ENCODE measurements at regions not wholly inside any gene's neighbourhood (a gene's known extent, or its start where the extent isn't known, plus 50 kb on each side); places are given as distances from the start of the nearest gene placed in this dataset.

GRCh38 chr2:217371781-217372213 is 511.9 kb upstream of the TNP1 start:
- Histone ChIP-seq H3K27ac (ENCODE audit: low read length) (no peak overlapping the region), H3K27me3 (ENCODE audit: low read length) (no peaks in the 10 kb centered on the region), H3K4me2 (ENCODE audit: low read depth, low read length, poor library complexity, severe bottlenecking) (no peak overlapping the region), H4K20me1 (ENCODE audit: insufficient read depth, low read depth, low read length) (no peaks in the 10 kb centered on the region), H3K4me3 (ENCODE audit: low read length) (no peak overlapping the region), H3K36me3 (ENCODE audit: insufficient read depth, low read length) (no peaks in the 10 kb centered on the region), H3K79me2 (ENCODE audit: low read length) (no peaks in the 10 kb centered on the region), H3K9me2 (replicated peaks; ENCODE audit: insufficient read depth, low read length) (no peaks in the 10 kb centered on the region), H3K9me3 (ENCODE audit: low read length) (no peaks in the 10 kb centered on the region), H3K9ac (ENCODE audit: low read length) (no peak overlapping the region), H2AFZ (ENCODE audit: low read length) (no peak overlapping the region), H3K4me1 (ENCODE audit: low read length) (no peaks in the 10 kb centered on the region)
- no peak for DNase-seq

- Histone ChIP-seq H3K4me1 (ENCODE audit: low read length) (no peaks in the 10 kb centered on the region), H3K4me3 (ENCODE audit: low read length) (no peak overlapping the region), H3K79me2 (ENCODE audit: low read length) (no peaks in the 10 kb centered on the region), H3K9ac (ENCODE audit: low read length) (no peak overlapping the region), H3K27ac (ENCODE audit: low read length) (no peak overlapping the region), H4K20me1 (ENCODE audit: insufficient read depth, low read depth, low read length) (no peaks in the 10 kb centered on the region), H3K9me3 (ENCODE audit: low read length) (no peaks in the 10 kb centered on the region), H2AFZ (ENCODE audit: low read length) (no peak overlapping the region), H3K36me3 (ENCODE audit: insufficient read depth, low read length) (no peaks in the 10 kb centered on the region), H3K9me2 (replicated peaks; ENCODE audit: insufficient read depth, low read length) (no peaks in the 10 kb centered on the region), H3K27me3 (ENCODE audit: low read length) (no peaks in the 10 kb centered on the region), H3K4me2 (ENCODE audit: low read depth, low read length, poor library complexity, severe bottlenecking) (no peak overlapping the region)
- DNase-seq: no peak
Observed at GRCh38 chr2:217370391-217370790, 510.5 kb upstream of the TNP1 start.

- Histone ChIP-seq H3K4me1 (ENCODE audit: low read length) (no peaks in the 10 kb centered on the region), H3K9me3 (ENCODE audit: low read length) (no peaks in the 10 kb centered on the region), H3K4me2 (ENCODE audit: low read depth, low read length, poor library complexity, severe bottlenecking) (no peak overlapping the region), H3K36me3 (ENCODE audit: insufficient read depth, low read length) (no peaks in the 10 kb centered on the region), H2AFZ (ENCODE audit: low read length) (no peak overlapping the region), H3K27ac (ENCODE audit: low read length) (no peak overlapping the region), H3K79me2 (ENCODE audit: low read length) (no peaks in the 10 kb centered on the region), H3K27me3 (ENCODE audit: low read length) (no peaks in the 10 kb centered on the region), H4K20me1 (ENCODE audit: insufficient read depth, low read depth, low read length) (no peaks in the 10 kb centered on the region), H3K4me3 (ENCODE audit: low read length) (no peak overlapping the region), H3K9ac (ENCODE audit: low read length) (no peak overlapping the region), H3K9me2 (replicated peaks; ENCODE audit: insufficient read depth, low read length) (no peaks in the 10 kb centered on the region)
- DNase-seq: no peak
Observed at GRCh38 chr2:217367464-217367863, 507.6 kb upstream of the TNP1 start.

GRCh38 chr2:217366966-217367365 is 507.1 kb upstream of the TNP1 start:
- no peaks in the 10 kb centered on the region for H3K9me3 ChIP-seq (ENCODE audit: low read length)
- DNase-seq: no peak

GRCh38 chr2:217366266-217366895 is 506.5 kb upstream of the TNP1 start:
- Histone ChIP-seq H3K4me1 (ENCODE audit: low read length) (no peaks in the 10 kb centered on the region), H3K9me3 (ENCODE audit: low read length) (no peaks in the 10 kb centered on the region), H3K9ac (ENCODE audit: low read length) (no peak overlapping the region), H3K4me3 (ENCODE audit: low read length) (no peak overlapping the region), H2AFZ (ENCODE audit: low read length) (no peak overlapping the region), H3K27me3 (ENCODE audit: low read length) (no peaks in the 10 kb centered on the region), H3K4me2 (ENCODE audit: low read depth, low read length, poor library complexity, severe bottlenecking) (no peak overlapping the region), H3K36me3 (ENCODE audit: insufficient read depth, low read length) (no peaks in the 10 kb centered on the region), H3K27ac (ENCODE audit: low read length) (no peak overlapping the region), H3K79me2 (ENCODE audit: low read length) (no peaks in the 10 kb centered on the region), H3K9me2 (replicated peaks; ENCODE audit: insufficient read depth, low read length) (no peaks in the 10 kb centered on the region), H4K20me1 (ENCODE audit: insufficient read depth, low read depth, low read length) (no peaks in the 10 kb centered on the region)
- DNase-seq: no peak

More at GRCh38 chr2:217366966-217367365, 507.1 kb upstream of the TNP1 start:
- Histone ChIP-seq H4K20me1 (ENCODE audit: insufficient read depth, low read depth, low read length) (no peaks in the 10 kb centered on the region), H3K4me2 (ENCODE audit: low read depth, low read length, poor library complexity, severe bottlenecking) (no peak overlapping the region), H3K9ac (ENCODE audit: low read length) (no peak overlapping the region), H3K36me3 (ENCODE audit: insufficient read depth, low read length) (no peaks in the 10 kb centered on the region), H3K9me2 (replicated peaks; ENCODE audit: insufficient read depth, low read length) (no peaks in the 10 kb centered on the region), H2AFZ (ENCODE audit: low read length) (no peak overlapping the region), H3K27ac (ENCODE audit: low read length) (no peak overlapping the region), H3K27me3 (ENCODE audit: low read length) (no peaks in the 10 kb centered on the region), H3K4me1 (ENCODE audit: low read length) (no peaks in the 10 kb centered on the region), H3K4me3 (ENCODE audit: low read length) (no peak overlapping the region), H3K79me2 (ENCODE audit: low read length) (no peaks in the 10 kb centered on the region)

- no peaks in the 10 kb centered on the region for H3K9me2 ChIP-seq (replicated peaks; ENCODE audit: insufficient read depth, low read length)
- no peak overlapping the region for H3K9ac ChIP-seq (ENCODE audit: low read length)
- H3K36me3 ChIP-seq (ENCODE audit: insufficient read depth, low read length): no peaks in the 10 kb centered on the region
- no peak overlapping the region for H2AFZ ChIP-seq (ENCODE audit: low read length)
- H4K20me1 ChIP-seq (ENCODE audit: insufficient read depth, low read depth, low read length): no peaks in the 10 kb centered on the region
- no peaks in the 10 kb centered on the region for H3K9me3 ChIP-seq (ENCODE audit: low read length)
- no peaks in the 10 kb centered on the region for H3K4me1 ChIP-seq (ENCODE audit: low read length)
- no peaks in the 10 kb centered on the region for H3K27me3 ChIP-seq (ENCODE audit: low read length)
- H3K4me2 ChIP-seq (ENCODE audit: low read depth, low read length, poor library complexity, severe bottlenecking): no peak overlapping the region
- no peak overlapping the region for H3K27ac ChIP-seq (ENCODE audit: low read length)
- no peak for DNase-seq
- H3K79me2 ChIP-seq (ENCODE audit: low read length): no peaks in the 10 kb centered on the region
- no peak overlapping the region for H3K4me3 ChIP-seq (ENCODE audit: low read length)
Observed at GRCh38 chr2:217365656-217366055, 505.8 kb upstream of the TNP1 start.

- H3K36me3 ChIP-seq (ENCODE audit: insufficient read depth, low read length): no peaks in the 10 kb centered on the region
- H3K9ac ChIP-seq (ENCODE audit: low read length): no peak overlapping the region
- no peaks in the 10 kb centered on the region for H3K9me2 ChIP-seq (replicated peaks; ENCODE audit: insufficient read depth, low read length)
- H4K20me1 ChIP-seq (ENCODE audit: insufficient read depth, low read depth, low read length): no peaks in the 10 kb centered on the region
- H3K27ac ChIP-seq (ENCODE audit: low read length): no peak overlapping the region
- DNase-seq: no peak
- no peaks in the 10 kb centered on the region for H3K27me3 ChIP-seq (ENCODE audit: low read length)
- H3K4me2 ChIP-seq (ENCODE audit: low read depth, low read length, poor library complexity, severe bottlenecking): no peak overlapping the region
- no peaks in the 10 kb centered on the region for H3K9me3 ChIP-seq (ENCODE audit: low read length)
- H3K79me2 ChIP-seq (ENCODE audit: low read length): no peaks in the 10 kb centered on the region
- no peak overlapping the region for H2AFZ ChIP-seq (ENCODE audit: low read length)
- no peaks in the 10 kb centered on the region for H3K4me1 ChIP-seq (ENCODE audit: low read length)
- H3K4me3 ChIP-seq (ENCODE audit: low read length): no peak overlapping the region
Observed at GRCh38 chr2:217364224-217364623, 504.4 kb upstream of the TNP1 start.

GRCh38 chr2:217363470-217363869 is 503.6 kb upstream of the TNP1 start:
- Histone ChIP-seq H2AFZ (ENCODE audit: low read length) (no peak overlapping the region), H3K27ac (ENCODE audit: low read length) (no peak overlapping the region), H3K36me3 (ENCODE audit: insufficient read depth, low read length) (no peaks in the 10 kb centered on the region), H3K9me3 (ENCODE audit: low read length) (no peaks in the 10 kb centered on the region), H3K9ac (ENCODE audit: low read length) (no peak overlapping the region), H3K9me2 (replicated peaks; ENCODE audit: insufficient read depth, low read length) (no peaks in the 10 kb centered on the region), H3K27me3 (ENCODE audit: low read length) (no peaks in the 10 kb centered on the region), H3K4me1 (ENCODE audit: low read length) (no peaks in the 10 kb centered on the region), H3K4me2 (ENCODE audit: low read depth, low read length, poor library complexity, severe bottlenecking) (no peak overlapping the region), H4K20me1 (ENCODE audit: insufficient read depth, low read depth, low read length) (no peaks in the 10 kb centered on the region), H3K79me2 (ENCODE audit: low read length) (no peaks in the 10 kb centered on the region), H3K4me3 (ENCODE audit: low read length) (no peak overlapping the region)
- no peak for DNase-seq

- no peak overlapping the region for H3K4me2 ChIP-seq (ENCODE audit: low read depth, low read length, poor library complexity, severe bottlenecking)
- no peaks in the 10 kb centered on the region for H3K27me3 ChIP-seq (ENCODE audit: low read length)
- DNase-seq: no peak
- H4K20me1 ChIP-seq (ENCODE audit: insufficient read depth, low read depth, low read length): no peaks in the 10 kb centered on the region
- no peak overlapping the region for H3K9ac ChIP-seq (ENCODE audit: low read length)
- H3K4me3 ChIP-seq (ENCODE audit: low read length): no peak overlapping the region
- H3K36me3 ChIP-seq (ENCODE audit: insufficient read depth, low read length): no peaks in the 10 kb centered on the region
- H2AFZ ChIP-seq (ENCODE audit: low read length): no peak overlapping the region
- no peak overlapping the region for H3K27ac ChIP-seq (ENCODE audit: low read length)
- no peaks in the 10 kb centered on the region for H3K9me3 ChIP-seq (ENCODE audit: low read length)
- no peaks in the 10 kb centered on the region for H3K4me1 ChIP-seq (ENCODE audit: low read length)
- no peaks in the 10 kb centered on the region for H3K79me2 ChIP-seq (ENCODE audit: low read length)
- H3K9me2 ChIP-seq (replicated peaks; ENCODE audit: insufficient read depth, low read length): no peaks in the 10 kb centered on the region
Observed at GRCh38 chr2:217362710-217363109, 502.8 kb upstream of the TNP1 start.
